H9 (cell line): ENCODE measurements at regions not wholly inside any gene's neighbourhood (a gene's known extent, or its start where the extent isn't known, plus 50 kb on each side); places are given as distances from the start of the nearest gene placed in this dataset.

Experiments used
- DNase-seq: peaks from one replicate; pipeline ENCODE4 v3.0.0-alpha.2; 2017
- H2AFZ ChIP-seq: one replicate; pipeline ENCODE4 v1.6.1; 2013; ENCODE audit warnings: mild to moderate bottlenecking, low read length, control low read depth, moderate library complexity
- H2AK5ac ChIP-seq: 2 replicates; pipeline ENCODE4 v1.6.1; 2013; ENCODE audit warnings: low read length, control low read depth, mixed read lengths; ENCODE audit not compliant: insufficient read length
- H2BK120ac ChIP-seq: one replicate; pipeline ENCODE4 v1.6.1; 2013; ENCODE audit warnings: low read depth, mild to moderate bottlenecking, low read length, control low read depth, inconsistent platforms; ENCODE audit not compliant: poor library complexity, severe bottlenecking
- H2BK12ac ChIP-seq: 2 replicates; pipeline ENCODE4 v1.6.1; 2013; ENCODE audit warnings: low read length, control low read depth, mixed read lengths, low read depth; ENCODE audit not compliant: insufficient read length
- H2BK15ac ChIP-seq: 2 replicates; pipeline ENCODE4 v1.6.1; 2013; ENCODE audit warnings: low read depth, low read length, control low read depth
- H2BK20ac ChIP-seq: one replicate; pipeline ENCODE4 v1.6.1; 2013; ENCODE audit warnings: low read depth, mild to moderate bottlenecking, low read length, control low read depth, inconsistent platforms; ENCODE audit not compliant: poor library complexity, severe bottlenecking
- H2BK5ac ChIP-seq: 2 replicates; pipeline ENCODE4 v1.6.1; 2013; ENCODE audit warnings: low read length, control low read depth, mixed read lengths; ENCODE audit not compliant: insufficient read length
- H3K14ac ChIP-seq: 2 replicates; pipeline ENCODE4 v1.6.1; 2013; ENCODE audit warnings: low read length, control low read depth; ENCODE audit not compliant: insufficient read depth
- H3K18ac ChIP-seq: 2 replicates; pipeline ENCODE4 v1.6.1; 2013; ENCODE audit warnings: low read depth, mild to moderate bottlenecking, mixed read lengths, low read length, control low read depth; ENCODE audit not compliant: insufficient read length
- H3K23ac ChIP-seq: 2 replicates; pipeline ENCODE4 v1.6.1; 2013; ENCODE audit warnings: low read length, control low read depth, mixed read lengths, low read depth; ENCODE audit not compliant: insufficient read length
- H3K23me2 ChIP-seq: 2 replicates; pipeline ENCODE4 v1.6.1; 2013; ENCODE audit warnings: low read depth, mild to moderate bottlenecking, mixed read lengths, low read length, control low read depth; ENCODE audit not compliant: insufficient read length, poor library complexity, severe bottlenecking
- H3K27ac ChIP-seq: 2 replicates; pipeline ENCODE4 v1.5.1; 2013; ENCODE audit warnings: low read length, control low read depth, mixed read lengths, low read depth; ENCODE audit not compliant: insufficient read length
- H3K27me3 ChIP-seq: 2 replicates; pipeline ENCODE4 v1.6.1; 2013; ENCODE audit warnings: low read length, control low read depth, inconsistent platforms; ENCODE audit not compliant: insufficient read depth
- H3K4ac ChIP-seq: 2 replicates; pipeline ENCODE4 v1.6.1; 2013; ENCODE audit warnings: low read depth, mild to moderate bottlenecking, control low read depth, inconsistent platforms, low read length, moderate library complexity
- H3K4me1 ChIP-seq: 2 replicates; pipeline ENCODE4 v1.6.1; 2013; ENCODE audit warnings: low read length, control low read depth, inconsistent platforms; ENCODE audit not compliant: insufficient read depth
- H3K4me2 ChIP-seq: 2 replicates; pipeline ENCODE4 v1.6.1; 2013; ENCODE audit warnings: low read length, control low read depth, mixed read lengths; ENCODE audit not compliant: insufficient read length, insufficient read depth
- H3K56ac ChIP-seq: 2 replicates; pipeline ENCODE4 v1.6.1; 2013; ENCODE audit warnings: low read depth, mild to moderate bottlenecking, mixed read lengths, low read length, control low read depth; ENCODE audit not compliant: insufficient read length
- H3K79me1 ChIP-seq: 2 replicates; pipeline ENCODE4 v1.6.1; 2013; ENCODE audit warnings: low read depth, mild to moderate bottlenecking, moderate library complexity, low read length, control low read depth, inconsistent platforms; ENCODE audit not compliant: insufficient read depth, poor library complexity, severe bottlenecking
- H3K79me2 ChIP-seq: 2 replicates; pipeline ENCODE4 v1.6.1; 2013; ENCODE audit warnings: low read length, control low read depth, inconsistent platforms; ENCODE audit not compliant: insufficient read depth
- H3K9ac ChIP-seq: 2 replicates; pipeline ENCODE4 v1.6.1; 2013; ENCODE audit warnings: low read length, control low read depth, mixed read lengths; ENCODE audit not compliant: insufficient read length; ENCODE audit errors: extremely low read depth
- H3K9me3 ChIP-seq: one replicate; pipeline ENCODE4 v1.6.1; 2013; ENCODE audit warnings: low read depth, low read length, inconsistent platforms; ENCODE audit not compliant: control insufficient read depth
- H3T11ph ChIP-seq: one replicate; pipeline ENCODE4 v1.6.1; 2013; ENCODE audit warnings: mild to moderate bottlenecking, low read length, control low read depth, inconsistent platforms
- H4K20me1 ChIP-seq: one replicate; pipeline ENCODE4 v1.6.1; 2013; ENCODE audit not compliant: control insufficient read depth, insufficient read length, insufficient read depth
- H4K5ac ChIP-seq: 2 replicates; pipeline ENCODE4 v1.6.1; 2013; ENCODE audit warnings: low read depth, mild to moderate bottlenecking, mixed read lengths, low read length, control low read depth; ENCODE audit not compliant: insufficient read length
- H4K8ac ChIP-seq: replicated peaks from 2 replicates; pipeline ENCODE4 v1.6.1; 2013; ENCODE audit warnings: low read length, control low read depth, mixed read lengths, low read depth; ENCODE audit not compliant: insufficient read length
- H4K91ac ChIP-seq: 2 replicates; pipeline ENCODE4 v1.6.1; 2013; ENCODE audit warnings: low read depth, mild to moderate bottlenecking, moderate library complexity, mixed read lengths, low read length, control low read depth; ENCODE audit not compliant: insufficient read length
- H3K27ac Mint-ChIP-seq, 3 experiments: 2 replicates in 2 of 3; 3 replicates in 1 of 3; pipeline ENCODE4 v1.8.0; 2020 to 2021; ENCODE audit warnings: mixed read lengths in 3 of 3, mild to moderate bottlenecking in 1 of 3, moderate library complexity in 1 of 3
- H3K27me3 Mint-ChIP-seq: 2 replicates; pipeline ENCODE4 v1.8.0; 2021; ENCODE audit warnings: low read depth, mild to moderate bottlenecking, moderate library complexity, mixed read lengths
- H3K36me3 Mint-ChIP-seq, 3 experiments: 2 replicates in 2 of 3; 3 replicates in 1 of 3; pipeline ENCODE4 v1.8.0; 2020 to 2021; ENCODE audit warnings: low read depth in 3 of 3, mixed read lengths in 3 of 3; ENCODE audit not compliant: insufficient read depth in 1 of 3
- H3K4me1 Mint-ChIP-seq, 2 experiments: 2 replicates each; pipeline ENCODE4 v1.8.0; 2020; ENCODE audit warnings: mixed read lengths in 2 of 2
- H3K4me3 Mint-ChIP-seq, 2 experiments: 2 replicates in 1 of 2; 3 replicates in 1 of 2; pipeline ENCODE4 v1.8.0; 2020 to 2021; ENCODE audit warnings: mild to moderate bottlenecking in 2 of 2, mixed read lengths in 2 of 2, moderate library complexity in 1 of 2
- H3K9me3 Mint-ChIP-seq, 2 experiments: 2 replicates in 1 of 2; 3 replicates in 1 of 2; pipeline ENCODE4 v1.8.0; 2020; ENCODE audit warnings: mild to moderate bottlenecking in 2 of 2, mixed read lengths in 2 of 2, moderate library complexity in 1 of 2
- WGBS: extraction: QIAGEN DNeasy Blood & Tissue Kit; methylation state at CpG from one replicate; pipeline ENCODE4 v1.1.7; 2013; ENCODE audit warnings: missing lambda C conversion rate, low lambda C conversion rate, mixed read lengths; ENCODE audit not compliant: insufficient read length; ENCODE audit errors: extremely low coverage; 5-methylcytosine and 5-hydroxymethylcytosine counted together
- TF ChIP-seq, protein P1 (sequence below): fragments of 200-600 bp; sonication (generic); conservative IDR thresholded peaks from 3 replicates; pipeline ENCODE4 v1.8.0; 2021; ENCODE audit warnings: antibody characterized with exemption, mild to moderate bottlenecking

DNA sequence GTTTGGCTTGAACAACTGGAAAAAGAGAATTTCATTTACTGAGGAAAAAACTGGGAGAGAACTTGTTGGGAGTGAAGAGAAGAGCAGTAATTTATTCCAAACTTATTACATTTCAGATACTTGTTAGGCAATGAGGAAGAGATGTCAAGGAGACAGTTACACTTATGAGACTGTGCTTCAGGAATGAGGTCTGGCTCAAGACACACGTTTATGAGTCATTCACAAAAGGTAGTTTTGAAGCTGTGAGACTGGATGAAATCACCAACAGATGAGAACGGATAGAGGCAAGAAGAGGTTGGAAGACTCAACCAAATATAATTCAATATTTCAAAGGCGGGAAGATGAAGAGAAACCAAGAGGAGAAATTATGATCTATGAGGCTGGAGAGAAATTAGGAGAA lies 70.6 kb upstream of the DEFB112 start:
- Histone ChIP-seq H3K27me3 (no peaks in the 10 kb centered on the region), H3K79me2 (no peaks in the 10 kb centered on the region), H3K4ac (no peak overlapping the region), H3K18ac (no peak overlapping the region), H3K14ac (no peak overlapping the region), H4K20me1 (no peaks in the 10 kb centered on the region), H2BK20ac (no peak overlapping the region), H3K4me2 (no peak overlapping the region), H3K27ac (no peak overlapping the region), H4K8ac (no peak overlapping the region), H3K56ac (no peak overlapping the region), H3K79me1 (no peaks in the 10 kb centered on the region), H3K23me2 (no peaks in the 10 kb centered on the region), H4K91ac (no peak overlapping the region), H2BK5ac (no peak overlapping the region), H3K9ac (no peak overlapping the region), H2AK5ac (no peak overlapping the region), H2BK12ac (no peak overlapping the region), H2BK120ac (no peak overlapping the region), H3K4me1 (no peaks in the 10 kb centered on the region; the same call in 1 of the 2 replicates), H4K5ac (no peak overlapping the region), H2BK15ac (no peak overlapping the region), H3K9me3 (no peaks in the 10 kb centered on the region), H2AFZ (no peak overlapping the region), H3K23ac (no peak overlapping the region), H3T11ph (no peak overlapping the region)
- WGBS, result no CpG with 5 or more reads among the region's 3 CpGs
- no peaks in the 10 kb centered on the region for H3K9me3 Mint-ChIP-seq
- H3K36me3 Mint-ChIP-seq, result no peaks in the 10 kb centered on the region
- no peak overlapping the region for H3K4me3 Mint-ChIP-seq
- no peaks in the 10 kb centered on the region for H3K27me3 Mint-ChIP-seq
- H3K4me1 Mint-ChIP-seq, result peaks cover 12 to 13% of the 10 kb centered on the region in 2 experiments
- TF ChIP-seq, protein P1, sequence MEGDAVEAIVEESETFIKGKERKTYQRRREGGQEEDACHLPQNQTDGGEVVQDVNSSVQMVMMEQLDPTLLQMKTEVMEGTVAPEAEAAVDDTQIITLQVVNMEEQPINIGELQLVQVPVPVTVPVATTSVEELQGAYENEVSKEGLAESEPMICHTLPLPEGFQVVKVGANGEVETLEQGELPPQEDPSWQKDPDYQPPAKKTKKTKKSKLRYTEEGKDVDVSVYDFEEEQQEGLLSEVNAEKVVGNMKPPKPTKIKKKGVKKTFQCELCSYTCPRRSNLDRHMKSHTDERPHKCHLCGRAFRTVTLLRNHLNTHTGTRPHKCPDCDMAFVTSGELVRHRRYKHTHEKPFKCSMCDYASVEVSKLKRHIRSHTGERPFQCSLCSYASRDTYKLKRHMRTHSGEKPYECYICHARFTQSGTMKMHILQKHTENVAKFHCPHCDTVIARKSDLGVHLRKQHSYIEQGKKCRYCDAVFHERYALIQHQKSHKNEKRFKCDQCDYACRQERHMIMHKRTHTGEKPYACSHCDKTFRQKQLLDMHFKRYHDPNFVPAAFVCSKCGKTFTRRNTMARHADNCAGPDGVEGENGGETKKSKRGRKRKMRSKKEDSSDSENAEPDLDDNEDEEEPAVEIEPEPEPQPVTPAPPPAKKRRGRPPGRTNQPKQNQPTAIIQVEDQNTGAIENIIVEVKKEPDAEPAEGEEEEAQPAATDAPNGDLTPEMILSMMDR, result no peak
- DNase-seq, result no peak
- no peak overlapping the region for H3K27ac Mint-ChIP-seq
